ENCODE measurements at regions not wholly inside any gene's neighbourhood (a gene's known extent, or its start where the extent isn't known, plus 50 kb on each side); places are given as distances from the start of the nearest gene placed in this dataset.

DNA sequence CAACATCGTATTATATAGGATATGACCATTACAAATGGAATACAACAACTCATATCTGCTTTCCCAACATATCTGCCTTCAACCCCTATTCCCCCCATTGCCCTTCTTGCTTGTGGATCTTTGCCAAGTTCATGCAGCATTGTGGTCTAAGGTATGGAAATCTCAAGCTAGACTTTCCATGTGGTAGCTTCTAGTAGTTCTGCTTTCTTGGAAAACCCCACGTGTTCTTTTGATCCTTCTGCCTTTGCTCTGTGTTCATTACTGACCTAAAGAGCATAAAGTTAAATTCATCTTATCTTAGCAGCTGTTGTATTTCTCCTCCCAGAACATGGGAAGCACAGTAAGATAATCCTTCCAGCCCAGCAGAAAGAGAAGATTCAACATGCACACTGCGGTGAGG, 202.0 kb upstream of the SALL1 start:
- no peak for DNase-seq

DNA sequence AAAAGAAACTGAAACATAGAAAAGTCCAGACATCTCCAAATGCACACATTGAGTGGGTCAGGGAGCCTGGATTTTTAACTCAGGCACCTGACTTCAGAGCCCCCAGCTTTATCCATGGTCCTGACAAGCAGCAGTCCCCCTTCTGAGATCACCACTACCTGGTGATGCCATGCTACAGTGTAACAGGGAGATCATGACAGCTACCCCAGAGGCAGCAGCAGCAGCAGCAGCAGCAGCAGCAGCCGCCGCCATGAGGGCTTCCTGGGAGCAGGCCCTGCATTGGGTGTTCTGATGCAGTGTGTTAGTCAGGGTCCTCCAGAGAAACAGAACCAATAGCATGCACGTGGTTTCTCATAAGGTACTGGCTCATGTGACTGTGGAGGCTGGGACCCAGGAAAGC, 198.6 kb upstream of the SALL1 start:
- DNase-seq = no peak

DNA sequence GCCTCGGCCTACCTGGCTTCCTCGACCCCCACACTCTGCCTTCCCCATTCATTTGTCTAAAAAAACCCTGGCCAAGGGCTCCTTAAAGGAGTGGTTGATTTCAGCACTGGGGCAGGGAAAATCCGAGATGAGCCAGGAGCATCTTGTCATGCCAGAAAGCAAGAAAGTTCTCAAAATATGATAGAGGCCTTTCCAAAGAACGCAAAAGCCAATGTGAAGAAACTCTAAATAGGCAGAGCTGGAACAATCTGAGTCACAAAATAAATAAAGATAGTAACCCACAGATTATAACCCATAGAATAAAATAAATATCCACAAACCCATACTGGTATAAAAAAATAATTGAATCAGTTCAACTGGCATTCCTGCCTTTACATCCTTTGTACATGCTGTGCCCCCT, 192.3 kb upstream of the SALL1 start:
- no peak for DNase-seq

DNA sequence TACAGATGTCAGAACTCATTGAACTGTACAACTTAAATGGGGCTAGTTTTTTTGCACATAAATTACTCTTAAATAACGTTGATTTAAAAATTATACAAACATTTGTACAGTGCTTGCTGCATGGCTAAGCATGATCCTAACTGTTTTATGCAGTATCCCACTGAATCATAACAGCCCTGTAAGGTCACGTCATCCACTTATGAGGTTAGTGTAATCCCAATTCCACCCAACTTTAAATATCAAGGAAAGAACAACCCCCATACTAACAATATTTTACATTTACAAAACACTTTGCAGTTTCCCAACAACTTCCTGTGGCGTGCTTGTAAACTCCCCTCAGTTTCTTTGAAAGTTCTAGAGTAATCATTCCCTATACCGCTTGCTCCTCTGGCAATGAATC, 190.1 kb upstream of the SALL1 start:
- no peak for DNase-seq

DNA sequence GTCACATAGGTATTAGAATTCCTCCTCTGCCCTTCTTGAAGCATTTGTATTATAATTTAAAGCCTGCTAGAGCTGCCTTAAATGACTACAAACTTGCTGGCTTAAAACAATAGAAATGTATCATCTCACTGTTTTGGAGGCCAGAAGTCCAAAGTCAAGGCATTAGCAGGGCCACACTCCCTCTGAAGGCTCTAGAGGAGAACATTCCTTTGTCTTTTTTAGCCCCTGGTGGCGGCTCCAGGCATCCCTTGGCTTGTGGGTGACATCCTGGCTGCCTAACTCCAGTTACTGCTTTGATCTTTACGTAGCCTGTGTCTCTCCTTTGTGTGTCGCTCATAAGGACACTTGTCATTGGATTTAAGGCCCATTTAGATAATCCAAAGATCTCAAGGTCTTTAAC, 186.6 kb upstream of the SALL1 start:
- DNase-seq = no peak

DNA sequence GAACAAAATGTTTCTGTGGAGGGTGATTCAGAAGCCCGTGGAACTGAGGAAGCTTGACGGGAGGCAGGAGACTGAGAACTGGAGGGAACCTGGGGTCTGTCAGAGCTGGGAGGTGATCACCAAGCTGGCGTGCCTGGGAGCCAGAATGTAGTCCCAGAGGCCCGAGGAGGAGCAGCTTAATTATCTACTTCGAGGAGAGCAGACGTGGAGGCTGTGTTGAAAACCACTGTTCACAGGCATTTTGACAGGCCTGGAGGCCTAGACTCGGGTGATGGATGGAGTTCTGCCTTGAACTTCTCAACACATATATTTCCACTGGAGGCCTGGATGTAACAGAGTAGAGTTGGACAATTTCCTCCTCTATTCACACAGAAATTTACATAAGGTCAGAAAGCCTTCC, 177.7 kb upstream of the SALL1 start:
- DNase-seq = no peak

DNA sequence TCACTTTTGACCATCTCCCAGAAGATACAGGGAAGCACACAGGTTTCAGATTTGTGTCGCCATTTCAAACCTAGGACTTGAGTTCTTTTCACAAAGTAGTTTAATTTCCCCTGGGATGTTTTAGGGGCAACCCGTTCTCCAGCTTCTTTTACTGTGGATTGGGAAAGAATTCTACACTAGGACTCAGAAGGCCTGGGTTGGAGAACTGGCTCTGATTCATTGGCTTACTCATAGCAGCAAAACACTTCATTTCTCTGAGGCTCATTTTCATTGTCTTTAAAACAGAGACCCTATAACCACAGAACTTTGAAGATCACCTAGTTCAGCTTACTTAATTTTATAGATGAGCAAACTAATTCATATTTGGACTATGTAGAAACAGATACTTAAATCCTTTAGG, 175.9 kb upstream of the SALL1 start:
- no peak for DNase-seq

DNA sequence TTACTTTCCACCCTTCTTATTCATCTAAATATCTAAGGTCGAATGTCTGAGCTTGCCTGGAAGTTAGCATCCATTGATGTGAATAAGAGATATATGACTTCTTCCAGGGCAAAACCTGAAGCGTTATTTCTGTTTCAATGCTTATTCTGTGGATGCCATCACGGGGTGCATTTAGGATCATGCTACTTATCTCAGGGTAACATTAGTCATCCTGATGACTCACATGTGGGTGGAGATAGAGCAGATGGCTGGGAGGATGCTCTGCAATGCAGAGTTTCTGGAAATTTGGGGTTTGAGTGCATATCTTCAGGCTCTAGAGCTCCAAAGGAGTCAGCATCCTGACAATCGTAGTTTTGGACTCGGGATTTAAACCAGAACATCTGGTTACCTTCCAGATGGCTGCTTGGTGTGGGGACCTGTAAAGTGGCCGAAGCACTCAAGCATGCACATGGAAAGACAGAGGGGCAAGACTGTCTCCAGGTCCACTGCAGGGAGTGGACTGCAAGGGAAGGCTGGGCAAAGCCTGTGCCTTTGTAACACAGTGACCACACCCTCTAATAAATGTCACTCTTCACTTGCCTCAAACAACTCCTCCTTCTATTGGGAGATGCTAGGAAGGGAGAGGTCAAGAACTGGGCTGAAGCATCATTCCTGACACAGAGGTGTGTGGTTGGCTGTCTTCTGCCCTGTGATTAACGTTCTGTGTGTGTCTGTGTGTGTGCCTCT, 175.2 kb upstream of the SALL1 start:
- DNase-seq = no peak

DNA sequence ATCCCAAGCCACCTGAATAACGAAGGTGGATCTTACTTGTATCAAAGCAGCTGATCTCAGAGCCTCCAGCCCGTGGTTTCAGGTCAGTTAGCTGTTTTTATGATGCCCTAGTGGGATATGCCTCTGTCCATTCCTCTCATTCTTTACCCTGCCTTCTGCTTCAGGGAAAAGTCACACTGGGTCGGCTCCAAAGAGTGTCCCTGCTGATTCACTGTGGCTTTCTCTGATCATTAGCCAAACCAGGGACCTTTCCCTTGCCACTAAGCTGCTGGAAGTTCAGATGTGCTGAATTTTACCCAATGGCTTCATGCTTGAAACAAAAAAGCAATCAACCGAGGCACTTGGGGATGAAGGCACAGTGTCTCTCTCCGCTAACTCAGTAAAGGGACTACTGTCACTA, 170.2 kb upstream of the SALL1 start:
- DNase-seq = no peak

DNA sequence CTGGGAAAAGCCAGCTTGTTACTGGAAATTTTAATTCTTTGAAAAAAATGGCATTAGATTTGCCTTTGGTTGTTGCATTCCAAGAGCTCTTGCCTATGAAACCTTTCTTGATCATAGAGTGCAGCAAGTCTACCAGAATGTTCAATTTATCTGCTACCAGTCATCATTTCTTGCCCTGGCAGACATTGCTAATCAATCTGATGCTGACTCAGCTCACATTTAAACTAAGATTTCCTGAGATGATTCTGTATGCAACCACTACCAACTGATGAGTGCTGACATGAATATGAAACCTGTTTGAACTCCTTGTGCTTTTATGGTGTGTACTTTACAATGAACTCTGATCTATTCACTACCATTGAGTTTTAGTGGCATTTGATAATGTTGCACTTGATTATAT, 166.5 kb upstream of the SALL1 start:
- no peak for DNase-seq

DNA sequence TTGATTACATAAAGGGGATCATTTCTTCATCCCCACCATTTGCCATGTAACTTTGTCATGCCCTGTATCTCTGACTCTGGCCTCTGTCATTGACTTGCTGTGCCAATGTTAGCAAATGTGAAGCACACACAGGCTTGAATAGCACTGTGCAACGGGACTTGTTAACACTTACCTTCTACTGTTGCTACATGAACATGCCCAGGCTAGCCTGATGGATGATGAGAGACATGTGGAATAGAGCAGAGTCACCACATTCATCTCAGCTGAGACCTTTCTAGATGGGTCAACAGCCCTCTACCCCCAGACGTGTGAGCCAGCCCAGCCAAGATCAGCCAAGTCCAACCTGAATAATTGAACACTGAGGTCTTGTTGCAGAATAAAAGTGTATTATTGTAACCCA, 162.1 kb upstream of the SALL1 start:
- DNase-seq = no peak

DNA sequence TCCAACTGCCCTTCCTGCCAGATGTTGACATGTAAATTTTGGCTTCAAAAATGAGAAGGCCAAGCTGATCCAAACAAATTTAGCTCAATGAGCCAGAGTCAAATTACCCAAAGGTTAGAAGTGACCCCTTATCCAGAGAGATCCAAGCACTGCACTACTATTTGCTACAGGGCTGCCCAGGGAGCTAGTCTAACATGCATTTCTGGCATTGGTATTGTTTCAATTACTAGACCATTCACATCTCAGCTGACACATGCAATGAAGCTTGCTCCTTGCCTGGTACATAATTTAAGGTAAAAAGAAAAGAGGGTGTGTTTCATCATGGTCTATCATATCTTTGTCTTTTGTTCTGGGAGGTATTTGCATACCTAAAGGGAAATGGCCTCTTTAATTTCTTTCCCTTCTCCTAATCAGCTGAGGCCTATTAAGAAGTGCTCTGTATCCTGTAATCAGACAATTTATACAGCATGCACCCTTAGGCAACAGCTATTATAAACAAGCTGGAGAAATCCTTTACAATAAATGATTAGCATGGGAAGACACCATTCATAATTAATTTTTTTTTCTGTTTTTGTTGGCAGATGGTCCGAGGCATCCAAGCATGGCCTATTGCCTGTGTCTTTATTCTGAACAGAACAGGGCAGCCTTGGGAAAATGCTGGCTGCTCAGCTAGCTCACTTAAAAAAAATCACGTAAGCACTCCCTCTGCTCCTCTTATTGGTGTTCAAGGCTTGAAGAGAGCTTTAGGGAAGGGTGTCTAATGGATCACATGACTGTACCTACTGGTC, 161.5 kb upstream of the SALL1 start:
- DNase-seq = no peak

DNA sequence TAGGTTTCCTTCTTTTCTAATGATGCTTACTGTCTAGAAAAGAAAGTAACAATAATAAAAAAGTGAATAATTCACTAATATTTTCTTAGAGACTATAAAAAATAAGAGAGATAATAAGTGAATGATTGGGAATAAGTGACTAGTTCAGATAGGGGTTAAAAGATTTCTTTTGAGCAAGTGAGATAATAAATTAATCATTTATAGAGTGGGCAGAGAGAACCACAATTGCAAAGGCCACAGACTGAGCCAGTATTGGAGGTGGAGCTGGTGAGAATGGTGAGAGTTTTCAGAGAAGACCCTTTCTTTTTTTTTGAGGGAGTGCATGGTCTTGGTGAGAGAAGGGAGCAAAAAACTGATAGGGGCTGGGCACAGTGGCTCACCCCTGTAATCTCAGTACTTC, 159.1 kb upstream of the SALL1 start:
- no peak for DNase-seq

DNA sequence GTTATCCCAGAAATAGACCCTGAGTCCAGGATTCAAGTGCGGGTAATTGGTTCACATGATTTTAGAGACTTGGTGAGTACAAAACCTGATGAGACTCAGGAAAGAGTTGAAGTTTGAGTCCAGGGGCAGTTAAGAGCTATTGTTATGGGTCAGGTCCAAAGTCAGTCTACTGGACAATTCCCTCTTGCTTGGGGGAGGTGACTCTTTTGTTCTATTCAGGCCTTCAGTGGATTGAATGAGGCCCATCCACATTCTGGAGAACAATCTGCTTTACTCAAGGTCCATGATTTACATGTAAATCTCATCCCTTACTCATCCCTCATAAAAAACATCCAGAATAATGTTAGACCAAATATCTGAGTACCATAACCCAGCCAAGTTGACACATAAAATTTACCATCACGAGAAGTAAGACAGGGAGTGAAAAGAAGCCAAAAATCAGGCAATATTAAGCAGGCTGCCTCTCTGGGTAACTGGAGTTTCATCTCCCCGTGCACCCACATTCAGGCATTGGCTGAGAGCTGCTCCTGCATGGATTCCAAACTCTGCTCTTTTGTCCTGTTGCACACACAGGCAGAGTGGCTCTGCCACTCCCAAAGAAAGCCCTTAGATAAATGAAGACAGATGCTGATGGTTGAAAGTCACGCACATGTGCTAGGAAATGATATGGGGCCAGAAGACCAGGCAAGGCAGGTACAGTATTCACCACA, 156.0 kb upstream of the SALL1 start:
- no peak for DNase-seq

DNA sequence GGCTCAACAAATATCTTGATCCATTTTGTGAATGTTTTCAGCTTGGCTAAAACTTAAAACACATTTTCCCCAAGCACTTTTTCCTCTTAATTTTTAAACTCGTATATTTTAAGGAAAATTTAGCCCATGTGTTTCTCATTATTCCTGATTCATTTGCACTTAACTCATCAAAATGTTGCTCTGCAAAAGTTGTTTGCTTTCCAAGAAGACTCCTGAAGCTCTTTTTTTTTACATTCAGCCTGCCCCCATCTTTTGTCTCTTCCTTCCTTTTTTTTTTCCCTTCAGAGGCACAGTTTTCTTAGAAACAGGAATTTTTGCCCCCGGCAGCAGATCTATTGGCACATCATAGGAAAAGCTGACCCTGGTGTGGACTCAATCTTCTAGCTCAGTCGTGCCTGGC, 155.0 kb upstream of the SALL1 start:
- no peak for DNase-seq

DNA sequence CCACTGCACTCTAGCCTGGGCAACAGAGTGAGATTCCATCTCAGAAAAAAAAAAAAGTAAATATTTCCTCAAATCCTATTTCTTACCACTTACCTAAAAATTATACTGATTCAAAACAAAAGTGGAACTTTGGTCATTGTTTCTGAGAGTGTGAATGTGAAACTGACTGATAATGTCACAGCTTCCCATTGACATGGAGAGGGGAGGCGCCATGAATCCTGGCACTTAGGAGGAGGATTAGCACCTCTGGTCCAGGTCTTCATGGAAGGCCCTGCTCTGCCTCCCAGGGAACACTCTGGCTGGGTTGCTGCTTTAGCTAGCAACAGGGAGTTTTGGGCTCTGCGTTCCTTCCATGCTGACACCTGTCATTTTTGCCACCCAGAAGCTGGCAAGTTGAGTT, 154.3 kb upstream of the SALL1 start:
- no peak for DNase-seq

DNA sequence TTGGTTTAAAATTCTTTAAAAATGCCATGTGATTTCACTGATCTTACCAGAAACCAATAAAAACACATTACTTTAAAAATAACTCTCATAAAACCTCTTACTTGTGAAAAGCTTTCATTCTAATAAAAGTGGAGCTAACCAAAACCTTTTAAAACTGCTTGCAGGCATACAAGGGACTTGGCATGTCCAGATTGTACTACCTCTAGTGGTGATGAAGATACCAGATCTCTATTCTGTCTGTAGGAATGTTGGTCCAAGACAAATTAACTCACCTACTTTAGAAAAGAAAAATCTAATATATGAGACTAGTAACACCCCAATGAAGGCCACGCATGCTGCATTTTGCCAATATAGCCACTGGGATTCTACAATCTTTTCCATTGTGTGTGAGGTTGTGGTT, 151.0 kb upstream of the SALL1 start:
- DNase-seq = no peak

DNA sequence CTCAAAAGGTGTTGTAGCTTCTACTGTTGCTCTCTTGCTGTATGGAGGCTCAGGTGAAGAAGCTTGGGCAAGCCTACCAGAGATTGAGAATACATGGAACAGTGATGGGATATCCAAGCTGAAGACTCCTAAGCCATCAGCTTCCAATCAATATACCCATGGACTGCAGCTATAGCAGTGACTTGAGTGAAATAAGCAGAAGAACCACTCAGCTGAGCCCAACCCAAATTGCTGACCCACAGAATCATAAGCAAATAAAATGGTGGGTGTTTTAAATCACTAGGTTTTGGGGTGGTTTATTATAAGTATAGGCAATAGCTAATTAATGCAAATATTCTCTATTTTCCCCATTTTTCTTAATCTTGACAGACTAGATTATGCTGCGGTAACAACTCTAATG, 147.7 kb upstream of the SALL1 start:
- no peak for DNase-seq

DNA sequence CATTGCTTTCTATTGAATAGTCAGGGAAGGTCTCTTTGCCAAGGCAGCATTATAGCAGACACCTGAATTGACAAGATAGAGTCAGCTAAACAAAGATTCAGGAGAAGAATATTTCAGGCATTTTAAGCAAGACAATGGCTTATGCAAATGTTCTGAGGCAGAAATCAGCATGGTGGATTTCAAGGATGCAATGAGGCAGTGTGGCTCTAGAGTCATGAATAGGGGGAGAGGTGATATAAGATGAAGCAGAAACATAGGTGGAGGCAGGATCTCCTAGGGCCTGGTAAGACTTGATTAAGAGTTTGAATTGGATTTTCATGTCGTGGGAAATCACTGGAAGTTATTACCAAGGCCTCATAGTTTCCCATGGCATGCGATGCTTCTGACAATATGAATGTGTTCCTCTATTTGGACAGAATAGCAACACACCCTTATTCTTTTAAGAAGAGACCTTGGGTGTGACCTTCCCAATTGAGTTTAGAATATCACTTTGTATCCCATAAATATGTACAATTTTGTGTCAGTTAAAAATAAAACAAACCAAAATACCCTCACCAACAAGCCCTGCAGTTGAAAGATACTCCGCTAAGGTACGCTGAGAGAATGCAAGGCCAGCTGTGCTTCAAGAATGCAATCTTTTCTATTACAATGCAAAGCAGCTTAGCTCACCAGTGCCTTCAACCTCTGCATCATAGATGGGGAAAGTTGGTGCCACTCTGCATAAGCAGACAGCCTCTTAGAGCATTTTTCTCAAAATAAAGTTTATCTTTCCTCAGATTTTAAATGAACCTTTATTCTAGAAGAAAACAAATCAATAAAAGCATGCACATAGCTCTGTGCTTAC, 139.6 kb upstream of the SALL1 start:
- no peak for DNase-seq

DNA sequence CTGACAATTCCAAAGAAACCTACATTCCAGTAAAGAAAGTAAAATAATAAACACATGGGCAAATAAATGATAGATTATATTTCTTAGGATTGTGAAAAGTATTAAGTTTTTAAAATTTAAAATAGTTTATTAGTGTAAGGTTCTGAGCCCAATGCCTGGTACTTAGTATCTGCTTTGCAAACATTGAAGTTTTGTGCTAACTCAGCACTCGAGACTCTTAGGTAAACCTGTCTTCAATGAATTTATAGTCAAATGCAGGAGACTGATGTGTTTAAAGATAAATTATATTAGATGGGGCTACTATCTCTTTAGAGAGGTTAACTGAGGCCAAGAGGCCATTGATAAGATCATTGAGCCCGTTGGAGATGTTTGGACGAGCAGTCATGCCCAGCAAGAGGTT, 138.3 kb upstream of the SALL1 start:
- DNase-seq = no peak

DNA sequence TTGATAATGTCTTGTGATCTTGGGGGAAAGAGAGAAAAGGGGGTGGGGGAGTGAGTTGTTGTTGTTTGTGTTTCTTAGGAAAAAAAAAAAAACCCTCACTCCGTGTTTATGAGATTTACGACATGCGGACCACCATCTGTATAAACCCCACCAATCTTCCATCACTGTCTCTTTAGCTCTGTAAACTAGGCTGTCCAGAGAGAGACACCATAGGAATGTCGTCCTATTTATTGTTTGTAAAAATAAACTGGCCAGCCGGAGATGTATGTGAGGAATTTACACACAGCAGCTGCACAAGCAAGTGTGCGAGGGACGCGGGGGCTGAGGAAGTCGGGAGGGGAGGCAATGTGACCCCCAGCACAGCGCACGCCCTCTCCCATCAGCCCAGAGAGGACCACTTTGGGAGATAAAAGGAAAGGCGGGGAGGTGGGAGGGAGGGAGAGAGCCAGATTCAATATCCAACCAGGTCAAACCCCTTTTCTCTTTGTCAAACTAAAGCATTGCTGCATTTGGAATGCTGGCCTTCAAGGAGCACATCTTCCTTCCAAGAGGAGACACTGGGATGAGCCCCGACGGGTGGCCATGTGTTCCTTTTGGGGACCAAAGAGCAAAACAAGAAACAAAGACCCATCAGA, 136.2 kb upstream of the SALL1 start:
- DNase-seq = no peak

DNA sequence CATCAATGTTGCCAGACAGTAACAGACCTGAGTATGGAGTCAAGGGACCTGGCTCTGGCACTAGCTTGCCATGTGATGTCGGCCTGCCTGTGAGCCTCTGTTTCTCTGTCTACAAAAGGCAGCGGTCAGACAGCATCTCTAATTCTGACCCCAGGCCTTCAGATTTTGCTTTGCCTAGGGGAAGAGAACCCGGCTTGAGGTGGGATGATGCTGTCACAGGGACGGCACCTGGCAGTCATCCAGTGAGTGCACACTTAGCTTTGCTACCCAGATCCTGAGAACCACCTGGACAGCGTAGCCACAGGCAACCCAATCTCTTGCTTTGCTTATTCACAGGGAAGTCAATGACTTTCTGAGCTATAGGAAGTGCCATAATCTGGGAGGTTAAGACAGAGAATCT, 135.2 kb upstream of the SALL1 start:
- DNase-seq = no peak

DNA sequence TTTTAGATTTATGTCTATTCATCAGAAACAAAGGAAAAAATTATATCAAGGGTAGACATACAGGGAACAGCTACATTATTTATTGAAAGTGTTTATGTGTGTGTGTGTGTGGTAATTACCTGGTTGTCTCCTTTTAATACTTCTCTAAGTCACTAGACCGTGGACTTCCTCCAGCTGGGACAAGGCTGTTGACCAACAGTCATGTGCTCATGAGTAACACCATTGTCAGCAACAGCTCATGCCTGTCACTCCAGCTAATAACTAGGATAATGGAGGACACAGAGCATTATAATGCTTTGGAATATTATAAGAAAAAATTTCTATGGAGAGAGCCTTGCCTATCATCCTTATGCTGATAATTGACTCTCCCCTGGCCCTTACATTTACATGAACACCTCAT, 125.3 kb upstream of the SALL1 start:
- DNase-seq = no peak

All from stimulated activated CD4-positive, alpha-beta T cell treated with anti-CD3 and anti-CD28 coated beads, Interleukin-12 subunit alpha, Interleukin-12 subunit beta, amount 100 ng/mL, for 4 hours (primary cell).